ENCODE measurements at regions not wholly inside any gene's neighbourhood (a gene's known extent, or its start where the extent isn't known, plus 50 kb on each side); places are given as distances from the start of the nearest gene placed in this dataset.
A peak's percentile ranks its signal among the peaks of the same experiment; 100 is the strongest.

DNA sequence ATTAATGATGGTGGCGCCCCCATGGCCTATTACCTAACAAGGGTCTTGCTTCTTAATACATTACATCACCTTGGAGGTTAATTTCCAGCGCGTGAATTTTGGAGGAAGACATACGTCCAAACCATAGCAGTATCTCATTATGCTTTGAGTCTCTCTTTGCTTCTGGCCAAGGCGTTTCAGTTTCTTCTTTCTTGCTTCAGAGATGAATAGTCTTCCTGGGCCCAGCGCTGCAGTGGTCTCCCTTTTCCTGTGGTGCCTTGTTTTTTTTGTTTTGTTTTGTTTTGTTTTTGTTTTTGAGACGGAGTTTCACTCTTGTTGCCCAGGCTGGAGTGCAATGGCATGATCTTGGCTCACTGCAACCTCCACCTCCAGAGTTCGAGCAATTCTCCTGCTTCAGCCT lies 268.4 kb downstream of the SOX4 start:
- no peaks in the 10 kb centered on the region for H3K27me3 ChIP-seq (ENCODE audit: control insufficient read depth, insufficient read depth, low read length)
- no TSS peak for BruUV-seq (replicated peaks)
- H3K36me3 ChIP-seq (ENCODE audit: control insufficient read depth, insufficient read depth, low read length), result no peaks in the 10 kb centered on the region
- CTCF ChIA-PET, result no interaction called here
- in situ Hi-C loops (cut with HindIII; ENCODE audit: low pct_unique_long_range_greater_than_20kb, low sequenced_read_pairs), result no loop called here
- H3K27ac ChIP-seq (ENCODE audit: low read length), result no peak overlapping the region
- POLR2A ChIA-PET, result interaction anchor here (0.5 kb wide), 1 partner anchor 160 kb away, joined by 7 read pairs; no protein-coding TSS in a partner anchor
- ATAC-seq (no peak), DNase-seq (ENCODE audit: low read depth, low spot score) (no peak)
- no peaks in the 10 kb centered on the region for H3K9me3 ChIP-seq (ENCODE audit: control insufficient read depth, insufficient read depth, low read depth, low read length)
- H3K4me1 ChIP-seq (ENCODE audit: control insufficient read depth, insufficient read depth, low read length), result no peaks in the 10 kb centered on the region
- no peak overlapping the region for H3K4me3 ChIP-seq (ENCODE audit: low read depth in 2 of 2, low read length in 2 of 2)
- TF ChIP-seq POLR2AphosphoS5 (IDR thresholded peaks at IDR 0.05; ENCODE audit: low read depth, low read length), result no peak
- TF ChIP-seq, protein P1, sequence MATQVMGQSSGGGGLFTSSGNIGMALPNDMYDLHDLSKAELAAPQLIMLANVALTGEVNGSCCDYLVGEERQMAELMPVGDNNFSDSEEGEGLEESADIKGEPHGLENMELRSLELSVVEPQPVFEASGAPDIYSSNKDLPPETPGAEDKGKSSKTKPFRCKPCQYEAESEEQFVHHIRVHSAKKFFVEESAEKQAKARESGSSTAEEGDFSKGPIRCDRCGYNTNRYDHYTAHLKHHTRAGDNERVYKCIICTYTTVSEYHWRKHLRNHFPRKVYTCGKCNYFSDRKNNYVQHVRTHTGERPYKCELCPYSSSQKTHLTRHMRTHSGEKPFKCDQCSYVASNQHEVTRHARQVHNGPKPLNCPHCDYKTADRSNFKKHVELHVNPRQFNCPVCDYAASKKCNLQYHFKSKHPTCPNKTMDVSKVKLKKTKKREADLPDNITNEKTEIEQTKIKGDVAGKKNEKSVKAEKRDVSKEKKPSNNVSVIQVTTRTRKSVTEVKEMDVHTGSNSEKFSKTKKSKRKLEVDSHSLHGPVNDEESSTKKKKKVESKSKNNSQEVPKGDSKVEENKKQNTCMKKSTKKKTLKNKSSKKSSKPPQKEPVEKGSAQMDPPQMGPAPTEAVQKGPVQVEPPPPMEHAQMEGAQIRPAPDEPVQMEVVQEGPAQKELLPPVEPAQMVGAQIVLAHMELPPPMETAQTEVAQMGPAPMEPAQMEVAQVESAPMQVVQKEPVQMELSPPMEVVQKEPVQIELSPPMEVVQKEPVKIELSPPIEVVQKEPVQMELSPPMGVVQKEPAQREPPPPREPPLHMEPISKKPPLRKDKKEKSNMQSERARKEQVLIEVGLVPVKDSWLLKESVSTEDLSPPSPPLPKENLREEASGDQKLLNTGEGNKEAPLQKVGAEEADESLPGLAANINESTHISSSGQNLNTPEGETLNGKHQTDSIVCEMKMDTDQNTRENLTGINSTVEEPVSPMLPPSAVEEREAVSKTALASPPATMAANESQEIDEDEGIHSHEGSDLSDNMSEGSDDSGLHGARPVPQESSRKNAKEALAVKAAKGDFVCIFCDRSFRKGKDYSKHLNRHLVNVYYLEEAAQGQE (IDR thresholded peaks at IDR 0.05; ENCODE audit: insufficient read depth in 1 of 2, low read depth in 2 of 2, low read length in 1 of 2), result no peak
- TF ChIP-seq SIN3A (IDR thresholded peaks at IDR 0.05; ENCODE audit: borderline replicate concordance, insufficient read depth, low read depth, low read length), result no peak
- no peak for TF ChIP-seq TCF7L2 (IDR thresholded peaks at IDR 0.05; ENCODE audit: low read depth, low read length)
- TF ChIP-seq, protein P2, sequence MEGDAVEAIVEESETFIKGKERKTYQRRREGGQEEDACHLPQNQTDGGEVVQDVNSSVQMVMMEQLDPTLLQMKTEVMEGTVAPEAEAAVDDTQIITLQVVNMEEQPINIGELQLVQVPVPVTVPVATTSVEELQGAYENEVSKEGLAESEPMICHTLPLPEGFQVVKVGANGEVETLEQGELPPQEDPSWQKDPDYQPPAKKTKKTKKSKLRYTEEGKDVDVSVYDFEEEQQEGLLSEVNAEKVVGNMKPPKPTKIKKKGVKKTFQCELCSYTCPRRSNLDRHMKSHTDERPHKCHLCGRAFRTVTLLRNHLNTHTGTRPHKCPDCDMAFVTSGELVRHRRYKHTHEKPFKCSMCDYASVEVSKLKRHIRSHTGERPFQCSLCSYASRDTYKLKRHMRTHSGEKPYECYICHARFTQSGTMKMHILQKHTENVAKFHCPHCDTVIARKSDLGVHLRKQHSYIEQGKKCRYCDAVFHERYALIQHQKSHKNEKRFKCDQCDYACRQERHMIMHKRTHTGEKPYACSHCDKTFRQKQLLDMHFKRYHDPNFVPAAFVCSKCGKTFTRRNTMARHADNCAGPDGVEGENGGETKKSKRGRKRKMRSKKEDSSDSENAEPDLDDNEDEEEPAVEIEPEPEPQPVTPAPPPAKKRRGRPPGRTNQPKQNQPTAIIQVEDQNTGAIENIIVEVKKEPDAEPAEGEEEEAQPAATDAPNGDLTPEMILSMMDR (IDR thresholded peaks at IDR 0.05), result no peak
- intact Hi-C loops (cut with micrococcal nuclease; ENCODE audit: unreplicated experiment), result no loop called here

DNA sequence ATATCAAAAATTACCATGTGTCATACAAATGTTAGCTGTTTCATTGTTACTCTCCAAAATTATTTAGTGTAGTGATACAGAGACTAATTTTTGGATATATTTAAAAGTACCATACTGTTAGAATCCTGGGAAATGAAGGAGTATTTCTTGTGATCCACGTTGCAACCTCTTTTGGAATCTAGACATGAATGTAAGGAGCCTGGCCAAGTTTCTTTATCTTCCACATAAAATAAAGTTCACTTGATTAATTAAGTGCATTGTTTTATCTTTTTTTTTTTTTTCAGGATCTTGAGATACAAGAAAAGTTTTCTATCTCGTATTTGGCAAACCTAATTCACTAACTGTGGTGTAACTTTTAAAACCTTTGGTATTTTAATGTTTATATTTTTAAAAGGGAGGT lies 270.7 kb downstream of the SOX4 start:
- Histone ChIP-seq H3K27ac (ENCODE audit: low read length) (no peak overlapping the region), H3K36me3 (ENCODE audit: control insufficient read depth, insufficient read depth, low read length) (no peaks in the 10 kb centered on the region), H3K27me3 (ENCODE audit: control insufficient read depth, insufficient read depth, low read length) (no peaks in the 10 kb centered on the region), H3K4me3 (ENCODE audit: low read depth in 2 of 2, low read length in 2 of 2) (no peak overlapping the region), H3K9me3 (ENCODE audit: control insufficient read depth, insufficient read depth, low read depth, low read length) (no peaks in the 10 kb centered on the region), H3K4me1 (ENCODE audit: control insufficient read depth, insufficient read depth, low read length) (no peaks in the 10 kb centered on the region)
- TSS peak; percentile 61 for BruUV-seq (replicated peaks)
- in situ Hi-C loops (cut with HindIII; ENCODE audit: low pct_unique_long_range_greater_than_20kb, low sequenced_read_pairs), result no loop called here
- ATAC-seq, result no peak
- ChIA-PET POLR2A (no interaction called here), CTCF (interaction anchor here (0.7 kb wide), 1 partner anchor 223 kb away, joined by 5 read pairs; no protein-coding TSS in a partner anchor)
- intact Hi-C loops (cut with micrococcal nuclease; ENCODE audit: unreplicated experiment), result no loop called here
- TF ChIP-seq, protein P2 (IDR thresholded peaks at IDR 0.05), result no peak
- TF ChIP-seq, protein P1 (IDR thresholded peaks at IDR 0.05; ENCODE audit: insufficient read depth in 1 of 2, low read depth in 2 of 2, low read length in 1 of 2), result no peak
- TF ChIP-seq TCF7L2 (IDR thresholded peaks at IDR 0.05; ENCODE audit: low read depth, low read length) (no peak), POLR2AphosphoS5 (IDR thresholded peaks at IDR 0.05; ENCODE audit: low read depth, low read length) (no peak), SIN3A (IDR thresholded peaks at IDR 0.05; ENCODE audit: borderline replicate concordance, insufficient read depth, low read depth, low read length) (no peak)
- DNase-seq (ENCODE audit: low read depth, low spot score), result no peak
